ENCODE measurements at regions not wholly inside any gene's neighbourhood (a gene's known extent, or its start where the extent isn't known, plus 50 kb on each side); places are given as distances from the start of the nearest gene placed in this dataset.
"Not testable (repeated sequence)": the region's sequence is repeated elsewhere in the genome, so short reads cannot be mapped to it uniquely, and the experiment has no call there.

DNA sequence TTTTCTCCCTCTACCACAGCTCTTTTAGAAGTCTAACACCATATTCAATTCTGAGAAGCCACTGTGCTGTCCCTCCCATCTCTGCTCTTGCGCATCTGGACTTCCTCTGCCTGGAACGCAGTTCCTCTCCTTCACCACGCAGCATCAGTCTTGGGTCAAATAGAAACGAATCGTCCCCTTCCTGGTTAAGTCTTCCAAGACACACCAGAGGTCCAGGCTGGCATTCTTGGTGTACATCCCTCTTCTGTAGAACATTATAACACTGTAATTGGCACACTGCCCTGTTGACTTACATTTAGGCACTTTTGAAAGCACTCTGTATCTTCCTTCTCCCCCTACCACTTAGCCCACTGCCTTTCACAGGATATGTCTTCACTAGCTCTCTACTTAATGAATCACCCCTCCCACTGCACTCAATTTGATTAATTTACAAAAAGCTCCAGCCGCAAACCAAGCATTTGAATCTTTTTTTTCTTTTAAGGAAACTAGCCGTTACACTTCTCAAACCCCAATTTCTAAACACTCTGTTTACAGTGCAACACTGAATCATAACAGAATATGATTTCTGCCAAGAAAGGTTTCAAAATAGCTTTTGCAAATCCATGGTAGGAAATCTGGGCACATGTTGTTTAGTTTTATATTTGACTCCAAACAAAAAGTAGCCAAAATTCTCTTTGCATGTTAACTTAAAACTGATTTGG, 140.8 kb upstream of the CARMIL1 start:
- H3K27ac ChIP-seq (ENCODE audit: low read depth, low read length): peak overlapping the region; percentile 73
- H3K27me3 ChIP-seq (ENCODE audit: control insufficient read depth, insufficient read depth, low read length): no peaks in the 10 kb centered on the region
- H3K9me3 ChIP-seq (ENCODE audit: control insufficient read depth, insufficient read depth, low read length): no peaks in the 10 kb centered on the region
- DNase-seq (ENCODE audit: low read depth, low spot score): peak; percentile 23
- CTCF ChIA-PET: interaction anchor here (0.6 to 2.2 kb wide), 2 partner anchors 9 to 463 kb away, joined by 3 to 5 read pairs; no protein-coding TSS in a partner anchor
- POLR2A ChIA-PET: interaction anchor here (0.7 to 1.1 kb wide), 3 partner anchors 35 to 306 kb away, joined by 3 to 6 read pairs (median 3); no protein-coding TSS in a partner anchor
- TF ChIP-seq, protein P1, sequence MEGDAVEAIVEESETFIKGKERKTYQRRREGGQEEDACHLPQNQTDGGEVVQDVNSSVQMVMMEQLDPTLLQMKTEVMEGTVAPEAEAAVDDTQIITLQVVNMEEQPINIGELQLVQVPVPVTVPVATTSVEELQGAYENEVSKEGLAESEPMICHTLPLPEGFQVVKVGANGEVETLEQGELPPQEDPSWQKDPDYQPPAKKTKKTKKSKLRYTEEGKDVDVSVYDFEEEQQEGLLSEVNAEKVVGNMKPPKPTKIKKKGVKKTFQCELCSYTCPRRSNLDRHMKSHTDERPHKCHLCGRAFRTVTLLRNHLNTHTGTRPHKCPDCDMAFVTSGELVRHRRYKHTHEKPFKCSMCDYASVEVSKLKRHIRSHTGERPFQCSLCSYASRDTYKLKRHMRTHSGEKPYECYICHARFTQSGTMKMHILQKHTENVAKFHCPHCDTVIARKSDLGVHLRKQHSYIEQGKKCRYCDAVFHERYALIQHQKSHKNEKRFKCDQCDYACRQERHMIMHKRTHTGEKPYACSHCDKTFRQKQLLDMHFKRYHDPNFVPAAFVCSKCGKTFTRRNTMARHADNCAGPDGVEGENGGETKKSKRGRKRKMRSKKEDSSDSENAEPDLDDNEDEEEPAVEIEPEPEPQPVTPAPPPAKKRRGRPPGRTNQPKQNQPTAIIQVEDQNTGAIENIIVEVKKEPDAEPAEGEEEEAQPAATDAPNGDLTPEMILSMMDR (IDR thresholded peaks at IDR 0.05; ENCODE audit: low read depth, low read length): peak; percentile 45
- peak overlapping the region; percentile 57 for H3K4me3 ChIP-seq (ENCODE audit: low read depth, low read length)

DNA sequence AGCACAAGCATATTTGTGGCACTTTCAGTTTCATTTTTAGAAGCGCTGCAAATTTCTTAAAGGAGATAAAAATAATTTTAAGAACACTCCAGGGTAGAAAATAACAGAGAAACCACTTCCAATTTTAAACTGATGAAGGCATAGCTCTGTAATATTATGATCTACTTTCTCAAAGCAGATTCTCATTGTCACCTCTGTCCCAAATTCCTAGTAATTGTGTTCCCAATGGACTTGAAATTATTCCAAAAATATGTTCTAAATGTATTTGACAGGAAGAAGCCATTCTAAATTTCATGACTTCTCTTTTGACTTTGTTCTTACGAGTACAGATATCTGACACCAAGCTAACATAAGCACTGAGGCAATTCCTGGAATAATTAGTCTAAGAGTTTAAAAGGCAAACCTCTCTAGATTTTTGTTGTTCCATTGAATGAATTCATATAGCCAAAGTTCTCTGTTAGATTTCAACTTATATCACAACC, 140.2 kb upstream of the CARMIL1 start:
- CTCF ChIA-PET: interaction anchor here (2.2 kb wide), 1 partner anchor 9 kb away, joined by 5 read pairs; no protein-coding TSS in a partner anchor

DNA sequence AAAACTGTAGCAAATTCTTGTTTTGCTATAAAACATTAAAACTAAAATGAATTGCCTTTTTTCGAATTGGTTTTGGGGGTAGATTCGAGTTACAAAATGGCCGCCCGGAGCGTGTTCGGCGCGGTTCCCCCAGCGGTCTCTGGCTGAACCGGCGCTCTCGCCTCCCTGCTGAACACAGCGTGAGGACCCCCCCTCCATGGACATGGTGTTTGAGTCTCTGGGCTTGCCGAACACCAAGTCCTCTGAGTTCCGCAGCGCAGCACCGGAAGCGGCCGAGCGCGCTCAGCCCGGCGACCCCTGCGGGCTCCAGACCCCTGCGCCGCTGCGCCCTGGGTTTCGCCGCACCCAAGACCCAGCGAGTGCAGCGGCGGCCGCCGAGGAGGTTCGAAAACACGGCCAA, 139.6 kb upstream of the CARMIL1 start:
- H3K9me3 ChIP-seq (ENCODE audit: control insufficient read depth, insufficient read depth, low read length); POLR2A ChIA-PET; H3K4me3 ChIP-seq (ENCODE audit: low read depth, low read length); H3K27me3 ChIP-seq (ENCODE audit: control insufficient read depth, insufficient read depth, low read length); H3K27ac ChIP-seq (ENCODE audit: low read depth, low read length); DNase-seq (ENCODE audit: low read depth, low spot score): not testable (repeated sequence)
- CTCF ChIA-PET: interaction anchor here (0.7 kb wide), 1 partner anchor 12 kb away, joined by 3 read pairs; no protein-coding TSS in a partner anchor

More for the DNA sequence above, 140.2 kb upstream of the CARMIL1 start:
- DNase-seq (ENCODE audit: low read depth, low spot score): no peak
- H3K4me3 ChIP-seq (ENCODE audit: low read depth, low read length): peak overlapping the region; percentile 57
- H3K9me3 ChIP-seq (ENCODE audit: control insufficient read depth, insufficient read depth, low read length): no peaks in the 10 kb centered on the region
- H3K27ac ChIP-seq (ENCODE audit: low read depth, low read length): no peak overlapping the region
- POLR2A ChIA-PET: interaction anchor here (1.1 kb wide), 1 partner anchor 34 kb away, joined by 6 read pairs; no protein-coding TSS in a partner anchor
- H3K27me3 ChIP-seq (ENCODE audit: control insufficient read depth, insufficient read depth, low read length): no peaks in the 10 kb centered on the region
- TF ChIP-seq, protein P1 (IDR thresholded peaks at IDR 0.05; ENCODE audit: low read depth, low read length): no peak

DNA sequence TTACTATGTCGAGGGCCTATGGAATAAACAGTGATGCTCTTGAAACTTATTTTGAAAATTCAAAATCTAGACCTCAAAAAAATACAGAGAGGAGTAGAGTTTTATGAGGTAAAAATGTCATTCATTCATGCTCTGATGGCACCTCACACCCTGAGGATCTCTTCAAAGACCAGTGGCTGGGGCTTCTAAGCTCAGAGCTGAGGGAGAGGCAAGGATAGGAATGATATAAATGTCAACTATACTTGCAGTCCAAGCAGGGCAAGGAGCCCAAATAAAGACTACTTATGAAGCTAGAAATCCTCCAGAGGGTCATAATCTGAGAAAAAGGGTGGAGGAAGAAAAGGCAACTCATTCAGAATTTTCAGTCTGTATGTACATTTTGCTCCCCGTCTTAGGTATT, 136.7 kb upstream of the CARMIL1 start:
- POLR2A ChIA-PET: no interaction called here
- Histone ChIP-seq H3K27me3 (ENCODE audit: control insufficient read depth, insufficient read depth, low read length) (no peaks in the 10 kb centered on the region), H3K27ac (ENCODE audit: low read depth, low read length) (no peak overlapping the region), H3K9me3 (ENCODE audit: control insufficient read depth, insufficient read depth, low read length) (no peaks in the 10 kb centered on the region), H3K4me3 (ENCODE audit: low read depth, low read length) (no peak overlapping the region)
- DNase-seq (ENCODE audit: low read depth, low spot score): no peak
- CTCF ChIA-PET: interaction anchor here (0.6 kb wide), 1 partner anchor 432 kb away, joined by 3 read pairs; no protein-coding TSS in a partner anchor
- TF ChIP-seq, protein P1 (IDR thresholded peaks at IDR 0.05; ENCODE audit: low read depth, low read length): no peak

DNA sequence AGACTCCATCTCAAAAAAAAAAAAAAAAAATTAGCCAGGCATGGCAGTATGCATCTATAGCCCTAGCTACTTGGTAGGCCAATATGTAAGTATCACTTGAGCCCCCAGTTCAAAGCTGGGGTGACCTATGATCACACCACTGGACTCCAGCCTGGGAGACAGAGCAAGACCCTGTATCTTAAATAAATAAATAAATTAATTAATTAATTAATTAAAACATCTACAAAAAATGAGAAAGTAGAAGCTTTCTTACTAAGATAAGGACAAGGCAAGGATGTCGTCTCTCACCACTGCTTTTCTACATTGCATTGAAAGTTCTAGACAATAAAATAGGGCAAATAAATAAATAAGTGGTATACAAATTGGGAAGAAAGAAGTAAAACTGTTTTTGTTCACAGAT, 134.3 kb upstream of the CARMIL1 start:
- no peaks in the 10 kb centered on the region for H3K27me3 ChIP-seq (ENCODE audit: control insufficient read depth, insufficient read depth, low read length)
- no peak overlapping the region for H3K4me3 ChIP-seq (ENCODE audit: low read depth, low read length)
- H3K27ac ChIP-seq (ENCODE audit: low read depth, low read length): no peak overlapping the region
- POLR2A ChIA-PET: no interaction called here
- CTCF ChIA-PET: interaction anchor here (0.8 kb wide), 1 partner anchor 74 kb away, joined by 3 read pairs; no protein-coding TSS in a partner anchor
- DNase-seq (ENCODE audit: low read depth, low spot score): no peak
- TF ChIP-seq, protein P1 (IDR thresholded peaks at IDR 0.05; ENCODE audit: low read depth, low read length): no peak
- H3K9me3 ChIP-seq (ENCODE audit: control insufficient read depth, insufficient read depth, low read length): no peaks in the 10 kb centered on the region
